ENCODE measurements at regions not wholly inside any gene's neighbourhood (a gene's known extent, or its start where the extent isn't known, plus 50 kb on each side); places are given as distances from the start of the nearest gene placed in this dataset.

- H3K4me1 Mint-ChIP-seq = peaks cover 53% of the 10 kb centered on the region
These were observed 186.1 kb upstream of the SLC38A2 start for GRCh38 chr12:46558677-46559076.

DNA sequence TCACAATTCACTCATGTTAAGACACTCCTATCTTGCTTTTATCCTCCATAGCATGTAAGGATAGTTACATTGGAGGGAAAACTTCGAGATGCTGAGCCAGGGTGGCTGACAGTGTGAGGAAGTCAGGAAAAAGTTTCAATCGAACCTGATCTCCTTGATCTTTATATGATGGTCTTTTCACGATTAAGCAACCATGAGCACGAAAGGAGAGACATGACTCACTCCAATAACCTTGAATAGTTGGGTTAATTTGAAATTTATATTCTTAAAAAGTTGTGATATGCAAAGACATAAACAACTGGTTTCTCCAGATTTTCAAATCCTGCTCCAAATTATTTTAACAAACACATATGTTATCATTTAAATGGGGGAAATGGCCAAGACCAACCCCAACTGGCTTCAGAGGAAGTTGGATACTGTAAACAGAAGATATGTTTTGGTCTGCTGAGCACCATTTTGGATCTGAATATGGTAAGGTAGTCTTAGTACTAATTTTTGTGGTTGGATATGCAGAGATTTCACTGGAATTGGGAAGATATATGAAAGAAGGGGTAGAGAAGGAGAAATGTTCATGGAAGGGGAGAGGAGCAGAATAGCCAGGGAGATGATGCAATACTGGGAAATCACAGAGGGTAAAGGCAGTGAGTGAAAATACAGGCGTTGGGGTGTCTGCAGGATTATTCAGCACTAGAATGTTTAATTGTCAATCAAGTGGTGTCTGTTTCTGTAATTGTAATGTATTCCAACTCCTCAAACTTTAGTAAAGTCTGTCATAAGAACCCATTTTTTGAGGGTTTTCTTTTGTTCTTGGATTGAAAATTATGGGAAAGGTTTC lies 185.2 kb upstream of the SLC38A2 start:
- Mint-ChIP-seq H3K27ac (no peak overlapping the region), H3K36me3 (no peaks in the 10 kb centered on the region), H3K4me1 (peaks cover 54% of the 10 kb centered on the region), H3K27me3 (ENCODE audit: low read depth) (no peaks in the 10 kb centered on the region), H3K9me3 (no peaks in the 10 kb centered on the region), H3K4me3 (no peak overlapping the region)
- DNase-seq (ENCODE audit: low spot score) (no peak), ATAC-seq (no peak)
- CTCF ChIA-PET = no interaction called here
- POLR2A ChIA-PET = no interaction called here
- TF ChIP-seq CDX4 (CRISPR knock-in tag; IDR thresholded peaks at IDR 0.05; ENCODE audit: borderline replicate concordance) = no peak
- TF ChIP-seq NR3C1 (CRISPR knock-in tag; conservative IDR thresholded peaks at IDR 0.05; ENCODE audit: low read depth) = no peak
- no peak for TF ChIP-seq ZNF281 (CRISPR knock-in tag; IDR thresholded peaks at IDR 0.05)
- TF ChIP-seq GABPB1 (CRISPR knock-in tag; IDR thresholded peaks at IDR 0.05) = peak; percentile 77; the same call in 1 of the 2 replicates

More at GRCh38 chr12:46558677-46559076, 186.1 kb upstream of the SLC38A2 start:
- DNase-seq (ENCODE audit: low spot score) (no peak), ATAC-seq (no peak)
- ChIA-PET CTCF (no interaction called here), POLR2A (no interaction called here)
- no peaks in the 10 kb centered on the region for H3K9me3 Mint-ChIP-seq
- H3K4me3 Mint-ChIP-seq = no peak overlapping the region
- H3K36me3 Mint-ChIP-seq = no peaks in the 10 kb centered on the region
- no peak for TF ChIP-seq IRF1 (CRISPR knock-in tag; IDR thresholded peaks at IDR 0.05)
- TF ChIP-seq USF1 (CRISPR knock-in tag; IDR thresholded peaks at IDR 0.05) = no peak
- no peak for TF ChIP-seq NR1H2 (CRISPR knock-in tag; IDR thresholded peaks at IDR 0.05)
- no peaks in the 10 kb centered on the region for H3K27me3 Mint-ChIP-seq (ENCODE audit: low read depth)
- H3K27ac Mint-ChIP-seq = no peak overlapping the region

DNA sequence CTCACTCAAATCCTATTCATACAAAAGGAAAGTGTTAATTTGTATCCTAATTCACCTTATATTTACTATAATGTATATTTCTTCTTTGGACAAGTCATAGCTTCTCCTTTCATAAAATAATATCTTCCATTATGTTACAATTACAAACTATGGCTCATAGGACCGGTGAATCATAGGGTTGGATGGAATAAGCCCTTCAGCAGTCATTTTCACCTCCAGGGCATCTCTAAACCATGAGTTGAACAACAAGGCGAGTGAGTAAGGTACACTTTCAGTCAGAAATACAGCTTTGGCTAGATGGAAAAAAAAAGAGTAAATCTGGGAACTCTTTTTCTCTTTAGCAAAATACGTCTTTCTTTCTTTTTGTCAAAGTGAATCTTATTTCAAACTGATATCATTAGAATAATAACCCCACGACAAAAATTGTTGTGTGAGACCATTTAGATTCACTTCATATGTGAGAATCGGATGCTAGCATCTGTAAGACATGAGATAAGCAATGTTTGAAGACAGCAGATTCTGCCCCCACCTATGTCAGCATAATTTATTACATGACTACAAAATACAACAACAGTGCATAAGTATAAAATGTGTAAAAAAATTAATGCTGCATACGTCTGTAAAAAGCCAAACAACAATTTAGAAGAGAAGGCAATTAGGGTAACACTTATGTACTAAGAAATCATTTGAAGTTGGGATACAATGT lies 184.4 kb upstream of the SLC38A2 start:
- Mint-ChIP-seq H3K4me3 (no peak overlapping the region), H3K9me3 (no peaks in the 10 kb centered on the region), H3K27me3 (ENCODE audit: low read depth) (no peaks in the 10 kb centered on the region), H3K36me3 (no peaks in the 10 kb centered on the region), H3K4me1 (peaks cover 46% of the 10 kb centered on the region), H3K27ac (no peak overlapping the region)
- POLR2A ChIA-PET = no interaction called here
- CTCF ChIA-PET = interaction anchor here (0.9 kb wide), 1 partner anchor 104 kb away, joined by 3 read pairs; no protein-coding TSS in a partner anchor
- DNase-seq (ENCODE audit: low spot score) (no peak), ATAC-seq (no peak)
- TF ChIP-seq ZNF396 (CRISPR knock-in tag; IDR thresholded peaks at IDR 0.05; ENCODE audit: borderline replicate concordance) (no peak), CREM (CRISPR knock-in tag; IDR thresholded peaks at IDR 0.05) (no peak), ZNF512 (CRISPR knock-in tag; IDR thresholded peaks at IDR 0.05; ENCODE audit: borderline replicate concordance) (no peak), GTF2I (CRISPR knock-in tag; conservative IDR thresholded peaks at IDR 0.05) (no peak), CDX4 (CRISPR knock-in tag; IDR thresholded peaks at IDR 0.05; ENCODE audit: borderline replicate concordance) (no peak), NFE2L1 (CRISPR knock-in tag; IDR thresholded peaks at IDR 0.05) (no peak)
- TF ChIP-seq, protein P1, sequence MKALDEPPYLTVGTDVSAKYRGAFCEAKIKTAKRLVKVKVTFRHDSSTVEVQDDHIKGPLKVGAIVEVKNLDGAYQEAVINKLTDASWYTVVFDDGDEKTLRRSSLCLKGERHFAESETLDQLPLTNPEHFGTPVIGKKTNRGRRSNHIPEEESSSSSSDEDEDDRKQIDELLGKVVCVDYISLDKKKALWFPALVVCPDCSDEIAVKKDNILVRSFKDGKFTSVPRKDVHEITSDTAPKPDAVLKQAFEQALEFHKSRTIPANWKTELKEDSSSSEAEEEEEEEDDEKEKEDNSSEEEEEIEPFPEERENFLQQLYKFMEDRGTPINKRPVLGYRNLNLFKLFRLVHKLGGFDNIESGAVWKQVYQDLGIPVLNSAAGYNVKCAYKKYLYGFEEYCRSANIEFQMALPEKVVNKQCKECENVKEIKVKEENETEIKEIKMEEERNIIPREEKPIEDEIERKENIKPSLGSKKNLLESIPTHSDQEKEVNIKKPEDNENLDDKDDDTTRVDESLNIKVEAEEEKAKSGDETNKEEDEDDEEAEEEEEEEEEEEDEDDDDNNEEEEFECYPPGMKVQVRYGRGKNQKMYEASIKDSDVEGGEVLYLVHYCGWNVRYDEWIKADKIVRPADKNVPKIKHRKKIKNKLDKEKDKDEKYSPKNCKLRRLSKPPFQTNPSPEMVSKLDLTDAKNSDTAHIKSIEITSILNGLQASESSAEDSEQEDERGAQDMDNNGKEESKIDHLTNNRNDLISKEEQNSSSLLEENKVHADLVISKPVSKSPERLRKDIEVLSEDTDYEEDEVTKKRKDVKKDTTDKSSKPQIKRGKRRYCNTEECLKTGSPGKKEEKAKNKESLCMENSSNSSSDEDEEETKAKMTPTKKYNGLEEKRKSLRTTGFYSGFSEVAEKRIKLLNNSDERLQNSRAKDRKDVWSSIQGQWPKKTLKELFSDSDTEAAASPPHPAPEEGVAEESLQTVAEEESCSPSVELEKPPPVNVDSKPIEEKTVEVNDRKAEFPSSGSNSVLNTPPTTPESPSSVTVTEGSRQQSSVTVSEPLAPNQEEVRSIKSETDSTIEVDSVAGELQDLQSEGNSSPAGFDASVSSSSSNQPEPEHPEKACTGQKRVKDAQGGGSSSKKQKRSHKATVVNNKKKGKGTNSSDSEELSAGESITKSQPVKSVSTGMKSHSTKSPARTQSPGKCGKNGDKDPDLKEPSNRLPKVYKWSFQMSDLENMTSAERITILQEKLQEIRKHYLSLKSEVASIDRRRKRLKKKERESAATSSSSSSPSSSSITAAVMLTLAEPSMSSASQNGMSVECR (CRISPR knock-in tag; IDR thresholded peaks at IDR 0.05; ENCODE audit: borderline replicate concordance) = no peak
- TF ChIP-seq, protein P2, sequence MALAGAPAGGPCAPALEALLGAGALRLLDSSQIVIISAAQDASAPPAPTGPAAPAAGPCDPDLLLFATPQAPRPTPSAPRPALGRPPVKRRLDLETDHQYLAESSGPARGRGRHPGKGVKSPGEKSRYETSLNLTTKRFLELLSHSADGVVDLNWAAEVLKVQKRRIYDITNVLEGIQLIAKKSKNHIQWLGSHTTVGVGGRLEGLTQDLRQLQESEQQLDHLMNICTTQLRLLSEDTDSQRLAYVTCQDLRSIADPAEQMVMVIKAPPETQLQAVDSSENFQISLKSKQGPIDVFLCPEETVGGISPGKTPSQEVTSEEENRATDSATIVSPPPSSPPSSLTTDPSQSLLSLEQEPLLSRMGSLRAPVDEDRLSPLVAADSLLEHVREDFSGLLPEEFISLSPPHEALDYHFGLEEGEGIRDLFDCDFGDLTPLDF (CRISPR knock-in tag; IDR thresholded peaks at IDR 0.05) = no peak

Data from WTC11 (cell line).